CMK (cell line): ENCODE measurements at regions not wholly inside any gene's neighbourhood (a gene's known extent, or its start where the extent isn't known, plus 50 kb on each side); places are given as distances from the start of the nearest gene placed in this dataset.

Experiments used
- DNase-seq: peaks from one replicate; pipeline ENCODE4 v3.0.0-alpha.2; 2010; ENCODE audit warnings: low read depth

- DNase-seq = no peak
Measured at GRCh38 chr3:66692042-66692765, 191.4 kb upstream of the LRIG1 start.

DNA sequence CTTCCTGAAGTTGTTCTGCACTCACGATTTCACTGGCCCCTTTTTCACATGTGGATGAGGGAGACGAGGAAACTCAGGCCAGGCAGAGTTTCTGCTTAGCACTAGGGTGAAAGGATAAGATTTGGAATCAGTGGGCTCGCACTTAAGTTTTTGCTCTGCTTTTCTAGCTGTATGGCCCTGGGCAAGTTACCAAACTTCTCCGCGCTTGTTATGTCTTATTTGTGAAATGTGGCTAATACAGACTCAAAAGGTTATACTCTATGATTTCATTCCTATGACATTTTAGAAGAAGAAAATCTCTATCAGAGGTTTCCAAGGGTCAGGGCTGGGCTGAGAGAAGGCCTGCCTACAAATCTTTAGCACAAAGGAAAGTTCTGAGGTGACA is 191.9 kb upstream of the LRIG1 start:
- DNase-seq = no peak

DNA sequence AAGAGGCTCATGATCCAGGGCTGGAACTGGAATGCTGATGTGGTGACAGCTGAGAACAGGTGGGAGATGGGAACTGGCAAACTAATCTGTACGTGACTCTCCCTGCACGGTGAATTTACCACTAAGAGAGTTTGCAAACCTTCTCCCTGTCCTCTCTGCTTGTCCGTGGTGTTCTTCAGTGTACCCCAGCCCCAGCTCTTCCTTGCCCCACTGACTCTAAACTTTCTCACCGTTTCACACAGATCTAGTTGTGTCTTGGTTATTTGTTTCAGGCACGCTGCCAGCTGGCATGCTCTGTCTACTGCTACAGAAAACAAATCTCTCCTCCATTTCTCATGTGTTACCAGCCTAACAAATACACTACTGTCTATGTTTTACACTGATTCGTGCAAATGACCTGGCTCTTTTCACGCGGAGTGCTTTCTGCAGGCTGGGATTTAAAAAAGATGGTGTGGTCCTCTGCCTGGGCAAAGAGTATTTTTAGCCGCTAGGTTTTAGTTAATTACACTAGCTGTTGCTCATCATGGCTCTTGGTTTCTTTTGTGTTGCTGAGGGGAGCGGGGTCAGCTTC is 192.7 kb upstream of the LRIG1 start:
- no peak for DNase-seq

- DNase-seq = no peak
Measured at GRCh38 chr3:66702126-66702525, 201.3 kb upstream of the LRIG1 start.

GRCh38 chr3:66703501-66703900 is 202.7 kb upstream of the LRIG1 start:
- DNase-seq = no peak

DNA sequence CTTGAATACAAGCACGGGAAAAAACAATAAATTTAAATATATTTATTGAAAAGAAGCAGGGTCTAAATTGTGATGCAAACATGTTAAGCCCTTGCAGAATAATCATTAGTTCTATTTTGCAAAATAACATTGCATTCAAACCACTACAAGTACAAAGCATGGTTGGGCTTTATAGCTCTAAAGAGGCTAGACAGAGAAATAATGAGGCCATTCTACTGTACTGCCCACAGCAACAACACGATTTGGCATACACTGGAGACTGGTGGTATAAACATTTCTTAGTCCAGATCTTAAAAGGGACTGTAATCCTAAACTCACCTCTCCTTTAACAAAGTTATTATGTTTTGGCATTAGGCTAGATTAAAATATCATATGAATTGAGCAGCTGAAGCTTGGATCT is 204.3 kb upstream of the LRIG1 start:
- DNase-seq = no peak

- DNase-seq = no peak
Measured at GRCh38 chr3:66706890-66707289, 206.1 kb upstream of the LRIG1 start.

DNA sequence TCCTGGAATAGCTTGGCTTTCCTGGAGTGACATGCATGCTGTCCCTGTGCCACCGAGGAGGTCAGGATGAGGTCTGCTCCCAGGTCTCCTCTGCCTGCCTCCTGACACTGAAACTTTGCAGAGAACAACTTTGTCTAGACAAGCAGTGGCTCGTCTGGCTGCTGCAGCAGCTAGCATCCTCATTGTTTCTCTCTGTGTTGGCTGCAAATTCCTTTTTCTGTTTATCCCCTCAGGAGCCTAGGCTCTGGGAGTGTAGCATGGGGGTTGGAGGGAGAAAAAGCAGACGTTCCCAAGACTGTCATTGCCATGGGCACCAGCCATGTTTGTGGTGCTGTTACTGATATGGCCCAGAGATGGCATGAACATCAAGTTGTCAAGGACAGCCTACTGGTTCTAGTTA is 208.7 kb upstream of the LRIG1 start:
- no peak for DNase-seq

DNA sequence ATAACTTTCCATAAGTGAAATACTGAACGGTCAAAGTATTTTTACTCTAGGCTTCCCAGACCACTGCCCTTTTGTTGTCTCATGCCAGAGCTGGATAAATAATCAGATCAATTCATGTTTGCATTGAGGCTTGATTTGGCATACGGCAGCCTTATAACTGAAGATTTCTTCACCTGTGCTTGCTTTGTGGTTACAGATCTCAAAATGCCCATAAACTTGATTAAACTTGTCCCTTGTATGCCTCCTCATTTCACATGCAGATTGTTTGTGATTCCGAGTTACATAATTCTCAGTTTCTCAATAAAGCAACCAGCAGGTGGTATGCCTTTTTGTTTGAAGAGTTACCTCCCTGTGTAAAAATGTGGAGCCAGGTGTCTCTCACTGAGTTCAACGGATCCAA is 211.4 kb upstream of the LRIG1 start:
- DNase-seq = no peak

DNA sequence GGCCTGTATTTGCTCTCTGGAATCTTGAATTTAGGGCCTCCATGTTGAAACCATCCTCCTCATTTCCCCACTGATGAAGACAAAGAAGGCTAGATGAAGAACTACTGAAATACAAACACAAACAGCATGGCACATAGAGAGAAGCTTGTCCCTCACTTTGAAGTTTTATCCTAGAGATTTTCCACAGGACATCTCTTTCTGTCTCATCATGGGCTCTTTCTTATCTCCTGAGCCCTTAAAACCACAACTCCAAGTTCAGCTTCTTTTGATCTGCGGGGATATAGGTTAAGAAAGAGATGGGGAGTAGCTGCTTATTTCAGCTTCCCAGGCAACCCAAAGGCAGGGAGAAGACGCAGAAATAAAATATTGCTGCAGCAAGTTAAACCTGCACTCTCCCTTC is 213.1 kb upstream of the LRIG1 start:
- DNase-seq = no peak

DNA sequence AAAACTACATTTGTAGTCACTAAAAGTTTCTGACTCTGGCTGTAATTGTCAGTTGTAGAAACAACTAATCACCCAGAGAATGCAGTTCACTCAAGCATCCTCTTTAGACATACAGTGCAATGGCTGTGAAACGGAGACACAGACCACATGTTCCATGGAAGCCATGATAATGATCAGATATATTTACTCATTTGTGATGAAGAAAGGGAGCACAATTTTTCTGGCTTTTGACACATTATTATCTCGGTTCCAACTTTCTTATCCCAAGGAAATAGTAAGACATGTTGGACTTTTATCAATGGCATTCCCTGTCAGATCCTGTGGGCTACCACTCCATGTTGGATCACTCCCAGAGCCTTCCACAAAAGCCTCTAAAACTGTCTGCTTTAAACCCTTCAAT is 215.0 kb upstream of the LRIG1 start:
- DNase-seq = no peak

DNA sequence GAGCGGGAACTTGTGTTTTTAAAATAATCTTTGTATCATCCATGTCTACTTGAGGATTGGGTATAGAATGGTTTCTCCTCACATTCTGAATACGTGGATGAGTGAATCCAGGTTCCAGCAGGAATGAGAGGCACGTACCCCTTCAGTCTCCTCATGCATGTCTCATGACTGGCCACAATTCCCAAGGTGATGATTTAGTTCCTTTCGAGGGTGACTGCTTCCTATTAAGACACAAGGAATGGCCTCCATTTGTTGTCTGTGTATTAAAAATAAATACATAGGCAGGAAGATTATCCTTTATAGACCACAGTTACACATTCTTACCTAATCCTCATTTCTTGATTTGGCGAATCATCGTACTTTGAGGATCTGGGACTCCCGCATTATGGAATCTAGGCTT is 217.0 kb upstream of the LRIG1 start:
- DNase-seq = no peak

DNA sequence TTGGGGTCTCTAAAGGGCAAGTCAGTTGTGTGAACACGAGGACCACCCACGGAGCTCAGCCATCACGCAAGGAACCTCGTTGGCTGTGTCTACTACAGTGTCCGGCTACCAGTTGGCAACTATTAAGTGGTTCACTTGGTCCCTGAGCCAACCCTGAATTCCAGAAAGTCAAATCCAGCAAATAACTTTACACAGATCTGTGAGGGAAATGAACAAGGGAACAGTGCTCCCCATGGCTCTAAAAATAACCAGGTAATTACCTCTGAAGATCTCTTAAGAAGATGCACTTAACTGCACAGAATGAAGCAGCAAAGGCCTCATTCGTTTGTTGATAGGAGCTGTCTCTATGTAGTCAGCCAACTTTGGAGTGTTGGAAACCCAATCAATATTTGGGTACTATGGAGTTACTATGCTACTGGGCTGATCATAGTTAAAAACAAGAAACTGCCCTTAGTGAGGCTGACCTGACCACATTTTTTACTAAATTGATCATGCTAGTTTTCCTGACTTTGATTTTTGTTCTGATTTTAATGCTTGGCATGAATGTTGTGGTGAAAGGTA is 219.1 kb upstream of the LRIG1 start:
- no peak for DNase-seq

DNA sequence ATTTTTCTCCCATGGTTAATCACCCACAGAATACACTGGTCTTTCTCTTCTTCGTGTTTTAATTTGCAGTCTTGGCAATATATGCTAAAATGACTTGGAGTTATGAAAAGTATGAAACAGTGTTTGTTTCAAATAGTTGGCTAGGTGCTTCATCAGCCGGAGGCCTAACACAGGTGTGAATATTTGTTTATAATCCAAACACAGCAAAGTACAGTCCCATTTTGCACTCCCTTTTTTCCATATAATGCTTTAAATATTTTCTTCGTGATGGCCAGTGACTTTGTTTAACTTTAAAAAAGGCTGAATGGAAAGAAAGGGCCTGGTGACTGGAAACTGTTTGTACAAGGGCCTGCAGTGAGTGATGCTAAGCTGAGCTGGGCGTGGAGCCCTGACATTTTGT is 219.7 kb upstream of the LRIG1 start:
- DNase-seq = no peak

GRCh38 chr3:66722675-66723074 is 221.9 kb upstream of the LRIG1 start:
- DNase-seq = no peak

DNA sequence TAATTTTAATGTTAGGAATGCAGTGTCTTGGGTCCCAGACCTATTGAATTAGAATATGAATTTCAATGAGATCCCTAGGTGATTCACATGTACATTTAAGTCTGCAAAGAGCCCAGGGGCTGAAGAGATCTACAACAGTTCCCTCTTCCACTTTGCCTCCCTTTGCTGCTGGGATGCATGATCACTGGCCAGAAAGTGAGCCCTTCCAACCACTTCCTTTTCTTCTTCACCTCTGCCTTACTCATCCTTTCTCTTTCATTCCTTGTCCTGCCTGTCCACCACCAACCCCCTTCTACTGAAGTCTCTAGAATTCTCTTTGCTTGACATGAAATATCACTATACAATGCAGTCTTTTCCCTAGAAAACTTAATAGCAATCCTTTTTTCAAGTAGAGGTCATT is 222.4 kb upstream of the LRIG1 start:
- DNase-seq = no peak

GRCh38 chr3:66729687-66730393 is 229.0 kb upstream of the LRIG1 start:
- no peak for DNase-seq

- no peak for DNase-seq
Measured at GRCh38 chr3:66738625-66739365, 238.0 kb upstream of the LRIG1 start.

DNA sequence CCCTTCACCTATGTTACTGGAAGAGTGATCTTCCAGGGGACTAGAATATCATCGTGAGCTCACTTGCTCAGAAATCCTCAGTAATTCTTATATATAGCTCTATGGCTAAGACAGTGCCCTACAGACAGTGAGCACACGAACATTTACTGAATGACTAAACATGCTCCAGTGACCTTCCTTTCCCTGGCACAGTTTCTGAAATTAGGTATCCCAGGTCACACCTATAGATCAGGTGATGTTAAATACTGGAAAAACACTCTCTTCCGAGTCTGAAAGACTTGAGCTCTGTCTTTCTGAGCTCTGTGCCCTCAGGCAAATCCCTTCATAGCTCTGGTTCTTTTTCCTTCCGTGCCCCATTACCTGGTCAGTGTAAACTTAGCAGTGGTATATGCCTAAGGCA is 239.4 kb upstream of the LRIG1 start:
- DNase-seq = no peak

DNA sequence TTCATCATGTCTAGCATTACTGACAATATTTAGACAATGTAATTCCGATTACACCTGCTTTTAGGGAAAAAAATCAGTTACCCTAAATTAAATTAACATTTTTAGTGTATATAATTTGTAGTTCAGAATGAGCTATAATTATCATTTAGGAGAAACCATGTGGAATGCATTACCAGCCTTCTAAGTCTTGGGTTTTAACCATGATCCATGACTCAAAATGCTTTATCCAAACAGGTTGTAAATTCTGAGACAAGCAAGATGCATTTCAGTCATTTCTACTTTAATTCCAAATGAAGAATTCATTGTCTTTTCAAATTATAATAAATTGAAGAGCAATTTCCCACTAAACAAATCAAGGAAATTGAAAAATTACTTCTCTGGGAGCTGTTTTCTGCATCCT is 243.7 kb upstream of the LRIG1 start:
- DNase-seq = no peak

- no peak for DNase-seq
Measured at GRCh38 chr3:66744986-66745385, 244.2 kb upstream of the LRIG1 start.

DNA sequence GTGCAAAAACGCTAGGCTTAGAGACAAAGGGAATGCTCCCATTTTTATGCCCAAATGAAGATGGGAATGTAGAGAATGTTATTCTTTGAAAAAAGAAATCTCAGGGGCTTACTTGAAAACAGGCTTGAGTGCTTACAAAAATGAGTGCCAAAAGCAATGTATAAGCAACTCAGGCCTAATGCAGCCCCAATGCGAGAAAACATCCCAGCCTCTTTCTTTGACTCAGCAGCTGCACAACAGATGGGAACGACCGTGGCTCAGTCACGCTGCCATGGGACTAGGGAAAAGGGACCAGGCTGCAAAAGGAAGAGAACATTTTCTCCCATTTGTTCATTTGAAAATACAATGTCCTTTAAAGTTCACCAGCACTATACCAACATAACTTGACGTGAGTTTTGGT is 246.4 kb upstream of the LRIG1 start:
- no peak for DNase-seq

DNA sequence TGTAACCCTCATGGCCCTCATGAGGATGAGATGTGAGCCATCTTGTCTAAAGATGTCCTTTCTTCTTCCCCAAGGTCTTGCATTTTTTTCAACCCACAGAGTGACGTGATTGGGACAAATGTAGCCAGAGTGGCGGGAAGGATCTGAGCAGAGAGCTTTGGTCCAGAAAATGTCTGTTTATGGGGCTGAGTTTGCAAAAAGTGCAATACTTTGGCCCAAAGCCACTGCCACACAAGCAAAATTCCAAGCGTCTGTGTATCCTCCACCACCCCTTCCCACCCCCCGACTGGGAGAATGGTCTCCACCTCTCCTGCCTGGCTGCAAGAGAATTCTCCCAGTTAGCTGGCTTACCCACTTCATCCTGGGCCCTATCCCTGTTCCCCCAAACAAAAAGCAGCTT is 246.9 kb upstream of the LRIG1 start:
- DNase-seq = no peak
